ENCODE measurements at regions not wholly inside any gene's neighbourhood (a gene's known extent, or its start where the extent isn't known, plus 50 kb on each side); places are given as distances from the start of the nearest gene placed in this dataset.

- TF ChIP-seq POLR2AphosphoS5 (IDR thresholded peaks at IDR 0.05; ENCODE audit: borderline replicate concordance, low read depth, low read length) = no peak
- TF ChIP-seq EZH2 (IDR thresholded peaks at IDR 0.05) = no peak
Measured at GRCh38 chr11:92663539-92663938, 305.9 kb upstream of the MTNR1B start.

Measured in SK-N-MC (cell line).